ENCODE measurements at regions not wholly inside any gene's neighbourhood (a gene's known extent, or its start where the extent isn't known, plus 50 kb on each side); places are given as distances from the start of the nearest gene placed in this dataset.

- TF ChIP-seq CTCF (IDR thresholded peaks at IDR 0.05; ENCODE audit: low read depth, low read length, missing input control) (no peak), REST (IDR thresholded peaks at IDR 0.05) (no peak), EGR1 (IDR thresholded peaks at IDR 0.05; ENCODE audit: low read depth in 2 of 2) (no peak), RAD21 (IDR thresholded peaks at IDR 0.05) (no peak), SP1 (IDR thresholded peaks at IDR 0.05) (no peak)
Observed at GRCh38 chr9:85291266-85291665, 450.5 kb downstream of the AGTPBP1 start.
